ENCODE measurements at regions not wholly inside any gene's neighbourhood (a gene's known extent, or its start where the extent isn't known, plus 50 kb on each side); places are given as distances from the start of the nearest gene placed in this dataset.

DNA sequence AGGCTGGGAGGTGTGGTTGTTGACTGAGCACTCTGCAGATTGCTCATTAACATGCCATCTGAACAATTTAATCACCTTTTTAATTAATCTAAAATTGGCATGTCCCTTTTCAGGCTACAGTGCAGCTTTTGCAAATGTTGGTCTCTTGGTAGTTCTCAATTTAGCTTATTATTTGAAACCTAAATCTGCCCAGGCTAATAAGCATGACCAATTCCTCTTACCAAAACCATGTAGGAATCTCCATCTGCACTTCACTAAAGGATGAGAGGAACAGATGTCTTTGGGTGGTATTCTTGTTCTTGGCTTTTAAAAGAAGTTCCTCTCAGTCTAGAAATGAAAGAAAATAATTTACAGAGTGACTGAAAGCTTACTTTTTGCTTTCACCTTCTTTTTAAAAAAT, 190.1 kb upstream of the RMST start:
- Mint-ChIP-seq H3K4me1 (no peaks in the 10 kb centered on the region), H3K27ac (no peak overlapping the region), H3K4me3 (no peak overlapping the region), H3K9me3 (peaks cover 0 to 25% (median 6%) of the 10 kb centered on the region in 9 donors), H3K27me3 (peaks cover 14 to 41% (median 19%) of the 10 kb centered on the region in 5 donors), H3K36me3 (peaks cover 0 to 9% (median 0%) of the 10 kb centered on the region in 3 donors)
- POLR2A ChIA-PET: no interaction called here
- ATAC-seq (no peak), DNase-seq (no peak)

DNA sequence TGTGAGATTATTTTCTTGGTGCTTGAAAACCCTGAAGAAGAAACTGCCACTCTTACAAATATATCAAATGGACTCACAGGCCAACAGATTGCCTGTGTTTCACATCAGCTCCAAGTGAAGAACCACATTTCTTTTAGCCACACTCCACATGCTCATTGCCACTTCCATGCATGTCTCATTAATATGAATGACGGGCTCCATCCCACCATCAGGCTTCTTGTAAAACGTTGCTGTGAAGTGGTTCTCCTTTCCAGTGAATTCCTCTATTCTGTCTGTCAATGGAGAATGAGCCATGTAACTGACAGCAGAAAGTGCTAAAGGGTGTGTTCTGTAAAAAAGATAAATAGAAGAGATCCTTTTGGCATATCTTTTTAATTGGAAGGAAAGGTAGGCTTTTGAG, 188.2 kb upstream of the RMST start:
- Mint-ChIP-seq H3K36me3 (peaks cover 0 to 9% (median 0%) of the 10 kb centered on the region in 3 donors), H3K4me3 (no peak overlapping the region), H3K27ac (no peak overlapping the region), H3K4me1 (no peaks in the 10 kb centered on the region), H3K9me3 (peaks cover 0 to 20% (median 2%) of the 10 kb centered on the region in 9 donors), H3K27me3 (peaks cover 14 to 44% (median 19%) of the 10 kb centered on the region in 5 donors)
- ATAC-seq: no peak
- POLR2A ChIA-PET: no interaction called here
- no peak for DNase-seq

- no peak for DNase-seq
- Mint-ChIP-seq H3K27ac (no peak overlapping the region), H3K9me3 (peaks cover 0 to 20% (median 0%) of the 10 kb centered on the region in 9 donors), H3K4me1 (no peaks in the 10 kb centered on the region), H3K36me3 (peaks cover 0 to 9% (median 0%) of the 10 kb centered on the region in 3 donors), H3K27me3 (peaks cover 15 to 51% (median 21%) of the 10 kb centered on the region in 5 donors), H3K4me3 (no peak overlapping the region)
- POLR2A ChIA-PET: no interaction called here
- ATAC-seq: no peak
These were observed 187.3 kb upstream of the RMST start for GRCh38 chr12:97275256-97275655.

DNA sequence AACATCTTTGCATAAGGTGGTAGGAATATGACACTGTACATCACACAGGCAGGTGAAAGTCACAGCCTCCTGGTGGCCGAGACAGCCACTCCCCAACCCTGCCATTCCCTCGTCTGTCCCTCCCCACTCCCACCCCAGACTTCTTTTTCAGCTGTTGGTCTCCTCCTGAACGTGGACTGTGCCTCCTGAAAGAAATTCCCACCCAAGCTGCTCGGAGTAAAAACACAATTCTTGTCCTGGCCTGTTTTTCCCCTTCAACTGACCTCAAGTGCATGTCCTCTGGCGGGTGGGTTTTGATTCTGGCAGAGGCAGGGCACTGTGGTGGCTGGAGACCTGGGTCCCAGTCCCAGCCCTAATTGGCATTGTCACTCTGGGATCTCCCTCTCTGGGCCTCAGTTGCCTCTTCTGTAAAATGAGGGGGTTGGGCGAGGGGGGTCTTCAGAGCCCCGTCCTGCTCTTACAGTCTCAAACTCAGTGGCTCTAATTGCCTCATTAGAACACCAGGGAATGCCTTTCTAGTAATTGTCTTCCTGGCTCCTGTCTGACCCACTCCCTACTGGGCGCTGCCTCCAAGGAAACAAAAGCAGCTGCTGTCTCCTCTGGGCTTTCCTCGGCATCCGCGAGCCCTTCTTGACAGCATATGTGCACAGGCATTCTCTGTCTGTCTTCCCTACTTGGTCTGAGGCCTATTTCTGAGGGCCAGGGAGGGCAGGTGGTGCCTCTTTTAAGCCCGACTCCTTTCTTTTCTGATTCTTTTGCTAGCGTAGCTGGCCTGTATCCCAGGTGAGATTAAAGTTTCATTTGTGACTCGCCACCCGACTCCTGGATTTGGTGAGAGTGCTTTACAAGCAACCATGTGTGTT, 186.6 kb upstream of the RMST start:
- POLR2A ChIA-PET: no interaction called here
- ATAC-seq (no peak), DNase-seq (no peak)
- Mint-ChIP-seq H3K9me3 (peaks cover 0 to 15% (median 0%) of the 10 kb centered on the region in 9 donors), H3K27ac (no peak overlapping the region), H3K4me3 (no peak overlapping the region), H3K4me1 (no peaks in the 10 kb centered on the region), H3K27me3 (peaks cover 11 to 51% (median 19%) of the 10 kb centered on the region in 5 donors), H3K36me3 (peaks cover 0 to 4% (median 0%) of the 10 kb centered on the region in 3 donors)

DNA sequence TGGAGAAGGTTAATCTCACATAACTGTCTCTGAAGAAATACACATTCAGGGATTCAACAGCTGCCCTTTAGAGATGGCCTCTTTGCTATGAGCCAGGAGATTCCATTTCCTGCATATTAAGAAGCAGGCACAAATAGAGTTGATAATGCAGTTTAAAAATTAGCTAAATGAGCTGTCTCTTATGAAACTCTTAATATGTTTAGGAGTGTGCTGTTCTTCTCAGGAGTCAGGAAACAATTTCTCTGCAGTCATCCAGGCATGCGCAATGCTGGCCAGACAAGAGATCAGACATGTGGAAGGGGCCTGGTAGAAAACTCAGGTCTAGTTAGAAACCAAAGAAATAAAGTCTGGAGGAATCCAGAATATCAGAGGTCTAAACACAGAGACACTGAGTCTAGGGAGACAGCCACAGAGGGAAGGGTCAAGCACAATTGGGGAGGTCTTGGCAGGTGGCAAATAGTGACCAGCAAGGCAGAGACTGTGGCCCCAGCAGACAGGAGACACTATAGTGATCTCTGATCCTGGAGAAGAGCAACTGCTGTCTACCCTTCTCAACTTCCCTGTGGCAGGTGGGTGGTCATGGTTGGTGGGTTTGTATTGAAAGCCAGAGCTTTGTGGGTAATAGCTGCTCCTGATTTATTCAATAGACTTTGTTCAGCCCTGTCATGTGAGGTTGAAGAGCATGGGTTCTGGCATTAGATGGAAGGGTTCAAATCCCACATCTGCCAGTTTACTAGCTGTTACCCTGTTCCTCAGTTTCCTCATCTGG, 185.8 kb upstream of the RMST start:
- peaks cover 0 to 12% (median 0%) of the 10 kb centered on the region in 9 donors for H3K9me3 Mint-ChIP-seq
- H3K4me3 Mint-ChIP-seq: no peak overlapping the region
- peaks cover 11 to 51% (median 19%) of the 10 kb centered on the region in 5 donors for H3K27me3 Mint-ChIP-seq
- H3K4me1 Mint-ChIP-seq: no peaks in the 10 kb centered on the region
- no peak overlapping the region for H3K27ac Mint-ChIP-seq
- peaks cover 0 to under 1% (median 0%) of the 10 kb centered on the region in 3 donors for H3K36me3 Mint-ChIP-seq
- no peak for ATAC-seq
- DNase-seq: no peak
- POLR2A ChIA-PET: interaction anchor here (0.6 kb wide), 1 partner anchor 716 kb away, joined by 6 read pairs; no protein-coding TSS in a partner anchor

DNA sequence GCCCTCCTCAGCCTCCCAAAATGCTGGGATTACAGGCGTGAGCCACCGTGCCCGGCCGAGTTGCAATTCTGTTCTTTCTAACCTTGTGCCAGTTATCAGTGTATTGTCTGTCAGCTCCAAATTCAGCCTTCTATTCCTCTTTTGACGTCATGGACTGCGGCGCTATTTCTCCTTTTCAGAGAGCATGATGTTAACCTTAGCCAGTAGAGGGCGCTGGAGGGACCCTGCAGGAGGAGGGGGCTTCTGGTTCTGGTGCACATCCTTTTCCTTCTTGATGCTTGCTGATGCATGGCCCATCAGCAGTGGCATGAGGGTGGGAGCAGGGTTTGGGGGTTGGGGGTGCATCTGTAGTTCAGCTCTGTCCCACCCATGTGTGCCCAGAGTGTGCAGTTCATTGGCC, 179.3 kb upstream of the RMST start:
- H3K4me1 Mint-ChIP-seq: no peaks in the 10 kb centered on the region

GRCh38 chr12:97288531-97288930, 174.1 kb upstream of the RMST start:
- POLR2A ChIA-PET: no interaction called here
- H3K9me3 Mint-ChIP-seq: peaks cover 0 to 2% (median 0%) of the 10 kb centered on the region in 9 donors
- peaks cover 0 to 2% (median 0%) of the 10 kb centered on the region in 4 donors for H3K4me1 Mint-ChIP-seq
- ATAC-seq: no peak
- no peak overlapping the region for H3K4me3 Mint-ChIP-seq
- H3K27ac Mint-ChIP-seq: no peak overlapping the region
- no peak for DNase-seq
- H3K36me3 Mint-ChIP-seq: peaks cover 0 to 2% (median 0%) of the 10 kb centered on the region in 3 donors
- H3K27me3 Mint-ChIP-seq: peaks cover 0 to 34% (median 11%) of the 10 kb centered on the region in 5 donors

More for the DNA sequence above, 179.3 kb upstream of the RMST start:
- no peaks in the 10 kb centered on the region for H3K36me3 Mint-ChIP-seq
- no peak for DNase-seq
- peaks cover 5 to 32% (median 9%) of the 10 kb centered on the region in 5 donors for H3K27me3 Mint-ChIP-seq
- no peak for ATAC-seq
- POLR2A ChIA-PET: no interaction called here
- H3K4me3 Mint-ChIP-seq: no peak overlapping the region
- H3K9me3 Mint-ChIP-seq: peaks cover 0 to 2% (median 0%) of the 10 kb centered on the region in 9 donors
- H3K27ac Mint-ChIP-seq: no peak overlapping the region

DNA sequence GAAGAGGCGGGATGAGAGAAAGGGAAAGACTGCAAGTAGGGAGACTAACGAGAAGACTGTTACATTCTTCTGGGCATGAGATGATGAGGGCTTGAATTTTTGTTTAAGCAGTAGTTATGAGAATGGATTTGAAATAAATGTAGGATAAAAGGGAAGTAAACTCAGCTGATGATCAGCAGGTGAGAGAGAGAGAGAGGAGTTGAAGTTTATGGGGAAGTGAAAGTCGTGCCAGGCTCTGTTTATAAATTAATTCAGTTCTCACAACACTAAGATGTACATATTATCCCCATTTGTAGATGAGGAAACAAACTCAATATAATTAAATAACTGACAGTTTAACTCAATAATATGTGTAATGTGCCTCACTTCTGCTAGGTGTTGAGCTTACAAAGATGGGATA, 170.0 kb upstream of the RMST start:
- POLR2A ChIA-PET: no interaction called here
- no peak for DNase-seq
- H3K9me3 Mint-ChIP-seq: peaks cover 0 to 24% (median 11%) of the 10 kb centered on the region in 9 donors
- peaks cover 0 to 2% (median 0%) of the 10 kb centered on the region in 4 donors for H3K4me1 Mint-ChIP-seq
- no peak for ATAC-seq
- peaks cover 0 to 33% (median 4%) of the 10 kb centered on the region in 5 donors for H3K27me3 Mint-ChIP-seq
- H3K4me3 Mint-ChIP-seq: no peak overlapping the region
- no peak overlapping the region for H3K27ac Mint-ChIP-seq
- peaks cover 0 to 10% (median 0%) of the 10 kb centered on the region in 3 donors for H3K36me3 Mint-ChIP-seq

- ATAC-seq (no peak), DNase-seq (no peak)
- Mint-ChIP-seq H3K4me3 (no peak overlapping the region), H3K27me3 (peaks cover 0 to 29% (median 5%) of the 10 kb centered on the region in 5 donors), H3K27ac (no peak overlapping the region), H3K9me3 (peaks cover 0 to 24% (median 12%) of the 10 kb centered on the region in 9 donors), H3K4me1 (peaks cover 0 to 2% (median 0%) of the 10 kb centered on the region in 4 donors), H3K36me3 (peaks cover 0 to 10% (median 0%) of the 10 kb centered on the region in 3 donors)
- POLR2A ChIA-PET: no interaction called here
These were observed 169.1 kb upstream of the RMST start for GRCh38 chr12:97293541-97293940.

- H3K27ac Mint-ChIP-seq: no peak overlapping the region
- DNase-seq: no peak
- no peak for ATAC-seq
- H3K9me3 Mint-ChIP-seq: peaks cover 0 to 17% (median 11%) of the 10 kb centered on the region in 9 donors
- H3K4me1 Mint-ChIP-seq: no peaks in the 10 kb centered on the region
- POLR2A ChIA-PET: no interaction called here
- no peak overlapping the region for H3K4me3 Mint-ChIP-seq
- H3K27me3 Mint-ChIP-seq: peaks cover 4 to 17% (median 9%) of the 10 kb centered on the region in 5 donors
- peaks cover 0 to 3% (median 0%) of the 10 kb centered on the region in 3 donors for H3K36me3 Mint-ChIP-seq
These were observed 162.8 kb upstream of the RMST start for GRCh38 chr12:97299847-97300246.

GRCh38 chr12:97300431-97300830, 162.2 kb upstream of the RMST start:
- peaks cover 0 to 11% (median 5%) of the 10 kb centered on the region in 9 donors for H3K9me3 Mint-ChIP-seq
- ATAC-seq (no peak), DNase-seq (no peak)
- H3K4me3 Mint-ChIP-seq: no peak overlapping the region
- no peaks in the 10 kb centered on the region for H3K4me1 Mint-ChIP-seq
- peaks cover 4 to 17% (median 9%) of the 10 kb centered on the region in 5 donors for H3K27me3 Mint-ChIP-seq
- no peaks in the 10 kb centered on the region for H3K36me3 Mint-ChIP-seq
- no peak overlapping the region for H3K27ac Mint-ChIP-seq
- POLR2A ChIA-PET: no interaction called here

DNA sequence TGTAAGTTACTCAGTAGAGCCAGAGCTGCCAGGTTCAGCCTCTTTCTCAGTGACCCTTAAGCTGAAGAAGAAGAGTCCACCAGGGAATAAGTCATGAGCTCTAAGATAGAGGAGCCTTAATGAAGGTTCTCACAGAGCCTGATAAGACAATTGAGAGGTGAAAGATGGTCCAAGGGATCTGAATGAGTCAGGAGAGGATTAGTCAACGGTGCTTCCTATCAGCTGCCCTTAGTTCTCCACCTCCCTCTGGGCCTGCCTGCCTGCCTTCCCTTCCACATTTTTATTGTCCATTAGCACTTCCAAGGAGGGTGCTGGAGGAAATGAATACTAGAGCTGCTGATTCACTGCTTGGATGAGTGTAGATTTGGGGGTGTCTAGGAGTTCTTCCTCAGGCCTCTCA, 161.7 kb upstream of the RMST start:
- ATAC-seq (no peak), DNase-seq (no peak)
- H3K4me1 Mint-ChIP-seq: no peaks in the 10 kb centered on the region
- POLR2A ChIA-PET: no interaction called here
- no peak overlapping the region for H3K4me3 Mint-ChIP-seq
- no peak overlapping the region for H3K27ac Mint-ChIP-seq
- no peaks in the 10 kb centered on the region for H3K36me3 Mint-ChIP-seq
- H3K9me3 Mint-ChIP-seq: peaks cover 0 to 7% (median under 1%) of the 10 kb centered on the region in 9 donors
- H3K27me3 Mint-ChIP-seq: peaks cover 4 to 17% (median 9%) of the 10 kb centered on the region in 5 donors

DNA sequence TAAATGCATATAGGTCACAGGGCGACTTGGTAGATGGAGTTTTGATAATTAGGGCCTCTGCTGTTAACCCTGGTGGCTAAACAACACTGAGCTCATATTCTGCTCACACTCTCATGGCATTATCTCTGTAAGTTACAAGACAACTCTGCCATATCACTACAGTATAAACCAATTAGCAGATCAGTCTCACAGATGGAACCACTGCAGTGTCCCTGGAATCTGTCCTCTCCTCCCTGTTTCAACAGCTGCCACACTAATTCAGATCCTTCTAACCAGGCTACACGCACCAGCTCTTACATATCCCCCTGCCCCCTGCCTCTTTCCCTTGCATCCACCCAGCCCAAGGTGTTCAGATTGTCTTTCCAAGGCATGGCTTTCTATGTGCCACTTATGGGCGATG, 161.0 kb upstream of the RMST start:
- Mint-ChIP-seq H3K4me3 (no peak overlapping the region), H3K27me3 (peaks cover 4 to 17% (median 9%) of the 10 kb centered on the region in 5 donors), H3K9me3 (peaks cover 0 to 3% (median 0%) of the 10 kb centered on the region in 9 donors), H3K4me1 (peaks cover 0 to 5% (median 0%) of the 10 kb centered on the region in 4 donors), H3K36me3 (no peaks in the 10 kb centered on the region), H3K27ac (no peak overlapping the region)
- ATAC-seq (no peak), DNase-seq (no peak)
- POLR2A ChIA-PET: no interaction called here
